Right lobe of liver (tissue), 4 donors: ENCODE measurements at regions not wholly inside any gene's neighbourhood (a gene's known extent, or its start where the extent isn't known, plus 50 kb on each side); places are given as distances from the start of the nearest gene placed in this dataset.

ENCODE experiments used
- POLR2A ChIP-seq: fragments of 450-650 bp; IDR thresholded peaks from one replicate; pipeline ENCODE4 v1.6.1; 2017; ENCODE audit warnings: antibody characterized with exemption, mild to moderate bottlenecking
- TF ChIP-seq, protein P1 (sequence below), 4 donors: fragments of 200-600 bp in 3 of 4; fragments of 450-650 bp in 1 of 4; IDR thresholded peaks; one replicate each; pipeline versions ENCODE4 v1.5.1 to v1.8.0; 2016 to 2022; ENCODE audit warnings: antibody characterized with exemption in 4 of 4, mild to moderate bottlenecking in 2 of 4
- donor health status: DM: no; HTN: no; CAD: no.
- donor health status: DM: no; HTN: no; CAD: no.
- donor health status: DM: no; HTN: yes; CAD: no.

DNA sequence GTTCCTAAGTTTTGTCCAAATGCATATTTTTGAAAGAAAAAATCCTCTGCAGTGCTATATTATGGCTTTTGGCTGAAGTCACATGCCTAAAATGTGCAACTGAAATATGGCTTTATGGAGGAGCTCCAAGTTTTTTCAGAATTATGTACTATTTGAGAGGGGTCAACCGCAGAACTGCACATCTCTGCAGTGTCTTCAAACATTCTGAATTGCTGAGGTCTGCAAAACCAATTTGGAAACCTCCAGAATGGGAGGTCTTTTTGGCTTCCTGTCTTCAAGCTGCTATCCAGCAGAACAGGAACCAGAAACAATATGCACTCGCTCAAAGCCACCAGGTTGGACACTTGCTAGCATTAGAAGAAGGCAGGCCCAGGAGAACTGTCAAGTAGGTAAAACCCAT is 376.0 kb upstream of the PAPPA start:
- TF ChIP-seq POLR2A: no peak
- TF ChIP-seq, protein P1, sequence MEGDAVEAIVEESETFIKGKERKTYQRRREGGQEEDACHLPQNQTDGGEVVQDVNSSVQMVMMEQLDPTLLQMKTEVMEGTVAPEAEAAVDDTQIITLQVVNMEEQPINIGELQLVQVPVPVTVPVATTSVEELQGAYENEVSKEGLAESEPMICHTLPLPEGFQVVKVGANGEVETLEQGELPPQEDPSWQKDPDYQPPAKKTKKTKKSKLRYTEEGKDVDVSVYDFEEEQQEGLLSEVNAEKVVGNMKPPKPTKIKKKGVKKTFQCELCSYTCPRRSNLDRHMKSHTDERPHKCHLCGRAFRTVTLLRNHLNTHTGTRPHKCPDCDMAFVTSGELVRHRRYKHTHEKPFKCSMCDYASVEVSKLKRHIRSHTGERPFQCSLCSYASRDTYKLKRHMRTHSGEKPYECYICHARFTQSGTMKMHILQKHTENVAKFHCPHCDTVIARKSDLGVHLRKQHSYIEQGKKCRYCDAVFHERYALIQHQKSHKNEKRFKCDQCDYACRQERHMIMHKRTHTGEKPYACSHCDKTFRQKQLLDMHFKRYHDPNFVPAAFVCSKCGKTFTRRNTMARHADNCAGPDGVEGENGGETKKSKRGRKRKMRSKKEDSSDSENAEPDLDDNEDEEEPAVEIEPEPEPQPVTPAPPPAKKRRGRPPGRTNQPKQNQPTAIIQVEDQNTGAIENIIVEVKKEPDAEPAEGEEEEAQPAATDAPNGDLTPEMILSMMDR (IDR thresholded peaks at IDR 0.05): no peak
